Neural progenitor cell (in vitro differentiated cells): ENCODE measurements at regions not wholly inside any gene's neighbourhood (a gene's known extent, or its start where the extent isn't known, plus 50 kb on each side); places are given as distances from the start of the nearest gene placed in this dataset.

Experiments
- DNase-seq: peaks from one replicate; pipeline ENCODE4 v3.0.0-alpha.2; 2016; ENCODE audit warnings: low spot score
- H2AFZ ChIP-seq: fragments of 200-600 bp; sonication (generic); replicated peaks from 2 replicates; pipeline ENCODE4 v1.6.1; 2016; ENCODE audit warnings: antibody characterized with exemption
- H3F3A ChIP-seq: fragments of 200-600 bp; sonication (generic); 2 replicates; pipeline ENCODE4 v1.6.1; 2016; ENCODE audit warnings: antibody characterized with exemption, low read depth
- H3K27ac ChIP-seq: fragments of 200-600 bp; sonication (generic); 2 replicates; pipeline ENCODE4 v1.5.1; 2016; ENCODE audit warnings: mild to moderate bottlenecking
- H3K27me3 ChIP-seq: fragments of 200-600 bp; sonication (generic); 2 replicates; pipeline ENCODE4 v1.6.1; 2016; ENCODE audit warnings: mild to moderate bottlenecking, moderate library complexity
- H3K36me3 ChIP-seq: fragments of 200-600 bp; sonication (generic); 2 replicates; pipeline ENCODE4 v1.5.1; 2016
- H3K4me1 ChIP-seq: fragments of 200-600 bp; sonication (generic); 2 replicates; pipeline ENCODE4 v1.6.1; 2016; ENCODE audit warnings: mixed run types
- H3K4me2 ChIP-seq: fragments of 200-600 bp; sonication (generic); 2 replicates; pipeline ENCODE4 v1.6.1; 2016
- H3K4me3 ChIP-seq: fragments of 200-600 bp; sonication (generic); 2 replicates; pipeline ENCODE4 v1.5.1; 2016
- H3K79me2 ChIP-seq: fragments of 200-600 bp; sonication (generic); 2 replicates; pipeline ENCODE4 v1.6.1; 2016; ENCODE audit warnings: low read depth
- H3K9ac ChIP-seq: fragments of 200-600 bp; sonication (generic); 2 replicates; pipeline ENCODE4 v1.6.1; 2016
- H3K9me3 ChIP-seq: fragments of 200-600 bp; sonication (generic); 2 replicates; pipeline ENCODE4 v1.5.1; 2016; ENCODE audit warnings: low read depth
- H4K20me1 ChIP-seq: fragments of 200-600 bp; sonication (generic); 2 replicates; pipeline ENCODE4 v1.6.1; 2016; ENCODE audit warnings: low read depth
- H3K27ac Mint-ChIP-seq: 3 replicates; pipeline ENCODE4 v1.8.0; 2021; ENCODE audit warnings: mixed read lengths
- H3K27me3 Mint-ChIP-seq: 2 replicates; pipeline ENCODE4 v1.8.0; 2022; ENCODE audit warnings: low read depth, mild to moderate bottlenecking, inconsistent platforms, moderate library complexity, mixed read lengths; ENCODE audit not compliant: insufficient read depth
- H3K36me3 Mint-ChIP-seq: 3 replicates; pipeline ENCODE4 v1.8.0; 2021; ENCODE audit warnings: mixed read lengths
- H3K4me1 Mint-ChIP-seq: 3 replicates; pipeline ENCODE4 v1.8.0; 2021; ENCODE audit warnings: mixed read lengths
- H3K4me3 Mint-ChIP-seq: 3 replicates; pipeline ENCODE4 v1.8.0; 2021; ENCODE audit warnings: mild to moderate bottlenecking, moderate library complexity, mixed read lengths
- H3K9me3 Mint-ChIP-seq: 3 replicates; pipeline ENCODE4 v1.8.0; 2020; ENCODE audit warnings: mixed read lengths
- EZH2 ChIP-seq: fragments of 200-600 bp; sonication (generic); IDR thresholded peaks from 2 replicates; pipeline ENCODE4 v1.6.1; 2017; ENCODE audit warnings: antibody characterized with exemption, mild to moderate bottlenecking, moderate library complexity
- EZH2phosphoT487 ChIP-seq: fragments of 200-600 bp; sonication (generic); IDR thresholded peaks from 2 replicates; pipeline ENCODE4 v1.6.1; 2017; ENCODE audit warnings: antibody characterized with exemption
- TF ChIP-seq, protein P1 (sequence below): fragments of 200-600 bp; sonication (generic); IDR thresholded peaks from 2 replicates; pipeline ENCODE4 v1.5.1; 2017; ENCODE audit warnings: antibody characterized with exemption, mild to moderate bottlenecking

DNA sequence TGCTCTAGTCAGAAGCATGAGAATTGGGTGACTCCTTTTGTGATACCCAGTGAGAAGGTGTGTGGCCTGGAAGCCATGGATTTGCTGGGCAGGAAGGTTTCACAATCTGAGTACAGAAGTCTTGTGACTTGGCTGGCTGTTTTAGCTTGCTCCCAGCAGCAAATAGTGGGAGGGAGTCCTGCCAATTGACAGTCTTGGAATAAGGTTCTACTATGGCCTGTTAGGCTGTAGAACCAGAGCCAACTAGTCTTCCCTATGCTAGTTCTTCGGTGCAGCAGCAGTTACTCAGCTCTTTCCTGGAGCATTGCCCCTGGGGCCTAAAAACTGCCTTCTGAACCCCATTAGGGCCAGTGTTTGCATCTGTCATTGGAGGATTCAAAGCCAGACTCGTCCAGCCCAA, 1935.4 kb upstream of the PCDH20 start:
- no peak overlapping the region for H3K27ac ChIP-seq
- H3K4me2 ChIP-seq, result no peak overlapping the region
- no peaks in the 10 kb centered on the region for H3F3A ChIP-seq

DNA sequence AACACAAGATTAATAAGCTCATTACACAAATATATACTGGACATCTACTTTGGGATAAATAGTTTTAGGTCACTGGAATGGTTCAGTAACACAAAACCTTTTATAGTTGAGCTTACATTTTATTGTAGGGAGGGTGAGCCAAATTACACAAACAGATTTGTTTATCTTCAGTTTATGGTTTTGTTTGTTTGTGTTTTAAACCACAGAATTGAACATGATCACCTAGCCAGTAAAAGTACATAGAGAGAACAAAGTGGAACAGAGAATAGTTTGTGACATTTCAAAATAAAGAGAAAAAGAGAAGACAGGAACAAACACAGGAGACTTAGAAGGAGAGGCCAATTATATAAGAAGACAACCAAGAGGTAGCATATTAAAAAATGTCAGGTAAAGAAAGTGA, 1930.2 kb upstream of the PCDH20 start:
- H4K20me1 ChIP-seq, result no peaks in the 10 kb centered on the region
- no peaks in the 10 kb centered on the region for H3F3A ChIP-seq
- no peaks in the 10 kb centered on the region for H3K79me2 ChIP-seq
- no peak overlapping the region for H2AFZ ChIP-seq
- H3K4me3 ChIP-seq, result no peak overlapping the region
- Mint-ChIP-seq H3K9me3 (no peaks in the 10 kb centered on the region), H3K4me1 (no peaks in the 10 kb centered on the region), H3K27me3 (no peaks in the 10 kb centered on the region), H3K27ac (no peak overlapping the region), H3K4me3 (no peak overlapping the region), H3K36me3 (no peaks in the 10 kb centered on the region)
- TF ChIP-seq EZH2 (no peak), EZH2phosphoT487 (no peak)
- TF ChIP-seq, protein P1, sequence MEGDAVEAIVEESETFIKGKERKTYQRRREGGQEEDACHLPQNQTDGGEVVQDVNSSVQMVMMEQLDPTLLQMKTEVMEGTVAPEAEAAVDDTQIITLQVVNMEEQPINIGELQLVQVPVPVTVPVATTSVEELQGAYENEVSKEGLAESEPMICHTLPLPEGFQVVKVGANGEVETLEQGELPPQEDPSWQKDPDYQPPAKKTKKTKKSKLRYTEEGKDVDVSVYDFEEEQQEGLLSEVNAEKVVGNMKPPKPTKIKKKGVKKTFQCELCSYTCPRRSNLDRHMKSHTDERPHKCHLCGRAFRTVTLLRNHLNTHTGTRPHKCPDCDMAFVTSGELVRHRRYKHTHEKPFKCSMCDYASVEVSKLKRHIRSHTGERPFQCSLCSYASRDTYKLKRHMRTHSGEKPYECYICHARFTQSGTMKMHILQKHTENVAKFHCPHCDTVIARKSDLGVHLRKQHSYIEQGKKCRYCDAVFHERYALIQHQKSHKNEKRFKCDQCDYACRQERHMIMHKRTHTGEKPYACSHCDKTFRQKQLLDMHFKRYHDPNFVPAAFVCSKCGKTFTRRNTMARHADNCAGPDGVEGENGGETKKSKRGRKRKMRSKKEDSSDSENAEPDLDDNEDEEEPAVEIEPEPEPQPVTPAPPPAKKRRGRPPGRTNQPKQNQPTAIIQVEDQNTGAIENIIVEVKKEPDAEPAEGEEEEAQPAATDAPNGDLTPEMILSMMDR, result no peak
- H3K27me3 ChIP-seq, result no peaks in the 10 kb centered on the region
- H3K9ac ChIP-seq, result no peak overlapping the region
- no peaks in the 10 kb centered on the region for H3K9me3 ChIP-seq
- DNase-seq, result no peak
- H3K4me1 ChIP-seq, result peaks cover 5% of the 10 kb centered on the region
- H3K4me2 ChIP-seq, result no peak overlapping the region
- H3K36me3 ChIP-seq, result no peaks in the 10 kb centered on the region
- no peak overlapping the region for H3K27ac ChIP-seq

More for the DNA sequence above, 1935.4 kb upstream of the PCDH20 start:
- Histone ChIP-seq H3K79me2 (no peaks in the 10 kb centered on the region), H3K36me3 (no peaks in the 10 kb centered on the region), H4K20me1 (no peaks in the 10 kb centered on the region), H3K9me3 (no peaks in the 10 kb centered on the region), H3K9ac (no peak overlapping the region), H2AFZ (no peak overlapping the region), H3K4me3 (no peak overlapping the region), H3K27me3 (no peaks in the 10 kb centered on the region), H3K4me1 (no peaks in the 10 kb centered on the region)
- no peaks in the 10 kb centered on the region for H3K9me3 Mint-ChIP-seq
- no peak for DNase-seq
- no peaks in the 10 kb centered on the region for H3K27me3 Mint-ChIP-seq
- H3K4me1 Mint-ChIP-seq, result no peaks in the 10 kb centered on the region
- H3K27ac Mint-ChIP-seq, result no peak overlapping the region
- no peak overlapping the region for H3K4me3 Mint-ChIP-seq
- no peaks in the 10 kb centered on the region for H3K36me3 Mint-ChIP-seq
- TF ChIP-seq EZH2phosphoT487 (no peak), EZH2 (no peak)
- TF ChIP-seq, protein P1, result no peak

DNA sequence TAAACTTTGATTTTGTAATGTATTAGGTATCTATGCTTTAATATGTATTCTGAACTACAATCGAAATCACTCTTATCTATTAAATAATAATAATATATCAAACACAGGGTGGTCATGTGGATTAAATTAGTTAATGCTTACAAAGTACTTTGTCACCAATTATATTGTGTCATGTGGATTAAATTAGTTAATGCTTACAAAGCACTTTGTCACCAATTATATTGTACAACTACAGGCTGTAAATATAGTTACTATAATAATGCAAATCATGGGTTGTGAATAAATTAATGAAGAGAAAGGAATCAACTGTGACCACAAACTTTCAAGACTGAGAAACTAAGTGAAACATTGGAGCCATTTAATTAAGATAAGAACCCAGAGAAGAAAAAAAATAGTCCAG, 1929.1 kb upstream of the PCDH20 start:
- Mint-ChIP-seq H3K4me3 (no peak overlapping the region), H3K9me3 (no peaks in the 10 kb centered on the region), H3K27me3 (no peaks in the 10 kb centered on the region), H3K4me1 (no peaks in the 10 kb centered on the region), H3K36me3 (no peaks in the 10 kb centered on the region), H3K27ac (no peak overlapping the region)
- no peak overlapping the region for H3K9ac ChIP-seq
- DNase-seq, result no peak
- H3K4me3 ChIP-seq, result no peak overlapping the region
- no peaks in the 10 kb centered on the region for H3K9me3 ChIP-seq
- no peaks in the 10 kb centered on the region for H3K36me3 ChIP-seq
- peaks cover 5% of the 10 kb centered on the region for H3K4me1 ChIP-seq
- H3K27me3 ChIP-seq, result no peaks in the 10 kb centered on the region
- H3K79me2 ChIP-seq, result no peaks in the 10 kb centered on the region
- H4K20me1 ChIP-seq, result no peaks in the 10 kb centered on the region
- H3F3A ChIP-seq, result no peaks in the 10 kb centered on the region
- no peak overlapping the region for H3K27ac ChIP-seq
- TF ChIP-seq EZH2 (no peak), EZH2phosphoT487 (no peak)
- TF ChIP-seq, protein P1, result no peak
- no peak overlapping the region for H2AFZ ChIP-seq
- no peak overlapping the region for H3K4me2 ChIP-seq
